Fibroblast of upper back skin (primary cell): ENCODE measurements at regions not wholly inside any gene's neighbourhood (a gene's known extent, or its start where the extent isn't known, plus 50 kb on each side); places are given as distances from the start of the nearest gene placed in this dataset.
A peak's percentile ranks its signal among the peaks of the same experiment; 100 is the strongest.

Source experiments
- DNase-seq: peaks from one replicate; pipeline ENCODE4 v3.0.0-alpha.2; 2013

DNA sequence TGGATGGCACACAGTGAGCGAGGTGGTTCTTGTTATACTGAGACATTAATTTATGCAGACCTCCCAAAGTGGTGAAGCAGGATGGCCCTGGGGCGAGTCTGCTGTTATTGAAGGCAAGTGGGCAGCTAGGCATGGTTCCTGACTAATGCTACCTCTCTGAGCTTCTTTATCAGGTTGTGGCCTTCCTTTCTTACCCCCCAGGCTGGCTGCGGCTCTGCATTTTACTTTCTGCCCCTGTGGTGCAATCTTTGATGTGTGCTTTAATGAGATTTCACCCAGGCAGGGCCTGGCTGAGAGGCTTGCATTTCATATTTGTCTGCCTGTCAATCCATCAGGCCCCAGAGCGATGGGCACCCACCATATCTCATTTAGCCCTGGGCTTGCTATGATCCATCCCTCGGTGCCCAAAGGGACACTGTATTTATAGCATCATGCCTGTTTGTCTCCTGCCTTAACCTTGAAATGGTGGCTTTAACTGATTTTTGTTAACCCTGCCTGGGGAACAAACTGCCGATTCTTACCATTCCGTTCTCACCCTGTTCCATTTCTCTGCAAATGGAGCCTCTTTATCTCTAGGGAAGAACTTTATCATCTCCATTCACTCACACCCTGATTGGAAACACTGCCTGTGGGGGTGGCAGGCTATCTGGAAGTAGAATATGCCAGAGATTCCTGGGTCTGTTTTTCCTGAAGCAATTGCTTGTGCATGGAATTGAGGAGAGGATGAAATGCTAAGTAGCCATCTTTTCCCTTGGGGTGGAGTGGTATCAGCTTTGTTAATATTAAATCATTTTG lies 316.2 kb upstream of the THSD7B start:
- no peak for DNase-seq

- no peak for DNase-seq
Measured at GRCh38 chr2:136448432-136448831, 316.9 kb upstream of the THSD7B start.

DNA sequence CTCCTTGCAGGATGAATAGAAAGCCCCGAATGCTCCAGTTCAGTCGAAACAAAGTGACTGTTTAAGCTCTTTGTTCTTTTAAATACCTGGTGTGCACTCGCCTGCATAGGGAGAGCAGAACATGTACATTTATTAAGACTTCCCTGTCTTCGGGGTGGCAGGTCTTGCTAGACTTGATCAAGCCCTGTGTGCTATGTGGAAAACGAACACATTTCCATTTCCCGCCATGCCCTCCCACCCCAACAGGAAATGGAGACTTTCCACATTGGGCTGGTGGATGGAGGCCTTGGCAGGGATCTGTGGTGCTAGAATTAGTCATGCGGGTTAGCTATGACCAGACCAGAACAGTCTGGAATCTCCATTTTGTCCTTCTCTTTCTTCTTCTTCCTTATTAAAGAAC lies 321.0 kb upstream of the THSD7B start:
- no peak for DNase-seq

DNA sequence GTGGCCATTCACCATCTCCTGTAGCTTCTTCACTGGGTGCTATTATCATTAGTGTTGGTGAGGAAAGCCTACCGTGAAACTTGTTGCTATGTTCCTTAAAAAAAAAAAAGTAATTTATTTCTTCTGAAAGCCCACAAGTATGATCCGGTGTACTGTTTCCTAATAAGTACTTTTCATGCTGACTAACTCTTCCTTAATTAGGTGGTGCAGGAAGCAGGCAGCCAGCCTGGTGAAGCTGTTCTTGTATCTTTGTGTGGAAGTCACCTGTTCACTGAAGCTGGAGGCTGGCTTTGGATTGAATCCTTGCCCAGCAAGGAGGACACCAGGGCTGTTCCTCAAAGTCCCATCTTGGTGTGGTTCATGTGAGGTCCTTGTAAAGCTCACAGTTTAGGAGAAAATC lies 321.7 kb upstream of the THSD7B start:
- DNase-seq = no peak

GRCh38 chr2:136441979-136442714 lies 323.2 kb upstream of the THSD7B start:
- DNase-seq = no peak

- no peak for DNase-seq
Measured at GRCh38 chr2:136439064-136439676, 321.2 kb upstream of the CXCR4 start.

GRCh38 chr2:136437461-136437860 lies 319.5 kb upstream of the CXCR4 start:
- DNase-seq = no peak

DNA sequence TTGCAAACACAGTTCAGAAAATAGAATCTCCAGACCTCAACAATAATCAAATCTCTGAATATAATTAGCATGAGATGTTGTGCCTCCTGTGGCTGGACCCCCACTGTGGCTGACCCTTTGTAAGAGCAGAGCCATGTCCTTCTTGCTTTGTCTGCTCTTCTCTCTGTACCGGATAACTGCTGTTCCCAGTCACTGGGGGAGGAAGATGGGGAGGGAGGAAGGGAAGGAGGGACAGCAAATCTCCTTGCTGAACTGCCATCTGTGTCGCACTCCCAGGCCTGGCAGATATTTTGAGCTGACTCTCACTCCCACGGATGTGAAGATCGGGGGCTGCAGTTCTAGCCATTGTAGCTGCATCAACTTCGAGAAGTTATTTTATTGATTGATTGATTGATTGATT lies 319.0 kb upstream of the CXCR4 start:
- no peak for DNase-seq

- no peak for DNase-seq
Measured at GRCh38 chr2:136434251-136434715, 316.3 kb upstream of the CXCR4 start.

DNA sequence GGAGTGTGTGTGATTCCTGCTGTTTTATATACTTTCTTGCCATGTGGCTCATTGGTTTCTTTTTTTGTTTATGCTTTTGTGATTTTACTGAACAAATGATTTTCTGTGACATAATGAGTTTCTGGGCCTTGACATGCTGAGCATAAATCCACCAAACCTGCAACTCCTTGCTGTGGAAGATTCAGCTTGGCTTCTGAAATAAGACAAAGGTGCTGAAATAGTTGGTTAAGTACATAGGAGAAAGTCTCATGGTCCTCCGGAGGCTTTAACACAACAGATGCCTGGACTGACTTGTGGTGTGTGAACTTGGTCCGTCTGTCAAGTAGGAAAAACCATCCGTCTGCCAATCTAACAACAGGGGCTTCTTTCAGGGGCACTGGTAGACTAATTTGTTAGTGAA lies 315.3 kb upstream of the CXCR4 start:
- DNase-seq = no peak

DNA sequence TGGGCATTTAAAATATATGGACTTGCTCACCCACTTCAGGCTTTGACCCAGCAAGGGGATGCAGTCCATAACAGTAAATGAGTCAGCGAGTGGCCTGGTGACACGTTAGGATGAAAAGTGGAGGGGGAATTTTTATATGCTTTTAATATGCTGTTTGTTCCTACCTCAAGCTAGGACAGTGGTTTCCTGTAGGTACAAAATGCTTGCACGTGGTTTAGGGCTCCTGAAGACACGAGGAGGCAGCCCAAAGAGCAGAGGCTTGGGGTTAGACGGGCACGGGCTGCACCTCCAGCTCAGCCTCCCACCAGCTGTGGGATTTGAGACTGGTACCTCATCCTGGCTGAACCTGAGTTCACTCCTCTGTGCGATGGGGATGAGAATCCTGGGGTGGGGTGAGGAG lies 306.2 kb upstream of the CXCR4 start:
- DNase-seq = no peak

DNA sequence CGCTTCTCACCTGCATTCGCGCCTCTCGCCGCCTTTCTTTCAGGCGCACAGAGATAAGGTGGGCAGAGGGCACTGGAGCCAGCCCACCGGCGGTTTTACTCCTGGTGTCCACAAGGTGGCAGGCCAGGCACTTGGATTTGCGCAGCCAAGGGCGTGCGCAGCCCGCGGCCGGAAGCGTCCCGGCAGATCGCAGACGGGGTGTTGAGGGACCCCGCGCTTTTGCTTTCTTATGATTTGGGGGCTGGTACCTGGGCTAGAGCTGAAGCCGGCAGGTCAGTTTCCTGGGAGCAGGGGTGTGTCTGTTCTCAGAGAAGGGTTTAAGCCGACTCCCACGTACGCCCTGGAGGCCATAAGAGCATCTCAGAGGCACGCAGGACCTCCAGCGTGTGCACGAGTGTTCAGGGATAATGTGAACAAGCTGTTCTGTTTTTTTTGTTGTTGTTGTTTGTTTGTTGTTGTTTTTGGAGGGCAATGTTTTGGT lies 305.6 kb upstream of the CXCR4 start:
- DNase-seq = peak; percentile 51

- DNase-seq = no peak
Measured at GRCh38 chr2:136422512-136422911, 304.6 kb upstream of the CXCR4 start.

GRCh38 chr2:136420346-136420745 lies 302.4 kb upstream of the CXCR4 start:
- no peak for DNase-seq

DNA sequence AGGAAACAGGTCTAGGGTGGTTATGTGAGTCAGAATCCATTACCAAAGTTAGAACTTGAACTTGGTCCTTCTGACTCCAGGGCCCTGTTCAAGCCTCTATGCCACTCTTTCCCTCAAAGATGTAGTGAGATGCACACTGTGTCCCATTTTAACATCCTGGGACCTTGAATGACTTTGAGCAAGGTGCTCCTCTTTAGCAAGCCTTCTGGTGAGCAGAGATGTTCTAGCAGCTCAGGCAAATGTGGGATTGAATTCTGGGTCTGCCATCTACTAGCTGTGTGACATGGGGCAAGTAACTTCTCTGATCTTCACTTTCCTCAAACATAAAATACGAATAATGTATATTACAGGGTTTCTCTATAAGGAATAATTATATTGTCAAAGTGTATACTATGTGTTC lies 294.0 kb upstream of the CXCR4 start:
- DNase-seq = no peak

- no peak for DNase-seq
Measured at GRCh38 chr2:136410673-136411072, 292.7 kb upstream of the CXCR4 start.

- no peak for DNase-seq
Measured at GRCh38 chr2:136408795-136409194, 290.8 kb upstream of the CXCR4 start.

- DNase-seq = no peak
Measured at GRCh38 chr2:136407952-136408318, 290.0 kb upstream of the CXCR4 start.

DNA sequence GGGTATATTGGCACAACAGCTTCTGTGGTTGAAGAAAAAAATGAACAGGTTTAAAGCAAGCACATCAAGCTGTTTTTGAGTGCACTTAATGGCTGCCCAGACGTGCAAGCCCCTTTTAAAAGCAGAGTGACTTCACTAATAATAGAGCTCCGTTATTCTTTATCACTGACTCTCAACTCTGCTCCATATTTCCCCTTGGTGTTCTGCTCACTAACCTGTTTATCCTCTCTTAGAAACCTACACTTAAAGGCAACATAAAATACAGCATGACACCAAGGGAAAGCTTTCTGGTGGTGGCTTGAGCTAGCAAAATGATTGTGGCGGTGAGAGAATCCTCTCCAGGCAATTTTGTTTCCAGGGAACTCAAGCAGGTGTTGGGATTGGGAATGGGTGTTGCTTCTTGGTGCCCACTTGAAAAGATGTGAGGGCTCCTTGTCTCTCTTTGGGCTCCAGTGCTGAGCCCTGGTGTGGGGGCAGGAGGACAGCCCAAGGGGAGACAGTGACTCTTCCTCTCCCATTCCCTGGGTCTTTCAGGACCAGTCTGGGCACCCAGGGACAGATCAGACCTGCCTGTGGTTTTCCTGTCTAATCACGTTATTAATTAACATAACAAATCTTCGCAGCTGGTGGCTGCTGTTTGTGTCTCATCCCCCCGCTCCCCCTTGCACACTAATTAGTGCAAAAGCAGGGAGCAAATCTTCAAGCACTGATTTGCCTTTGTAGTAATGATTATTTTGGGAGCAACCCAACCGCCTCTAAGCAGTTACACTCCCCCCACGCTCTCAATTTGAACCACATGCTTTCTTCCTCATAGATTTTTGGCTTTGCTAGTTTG lies 289.4 kb upstream of the CXCR4 start:
- no peak for DNase-seq

GRCh38 chr2:136404925-136405324 lies 287.0 kb upstream of the CXCR4 start:
- no peak for DNase-seq

DNA sequence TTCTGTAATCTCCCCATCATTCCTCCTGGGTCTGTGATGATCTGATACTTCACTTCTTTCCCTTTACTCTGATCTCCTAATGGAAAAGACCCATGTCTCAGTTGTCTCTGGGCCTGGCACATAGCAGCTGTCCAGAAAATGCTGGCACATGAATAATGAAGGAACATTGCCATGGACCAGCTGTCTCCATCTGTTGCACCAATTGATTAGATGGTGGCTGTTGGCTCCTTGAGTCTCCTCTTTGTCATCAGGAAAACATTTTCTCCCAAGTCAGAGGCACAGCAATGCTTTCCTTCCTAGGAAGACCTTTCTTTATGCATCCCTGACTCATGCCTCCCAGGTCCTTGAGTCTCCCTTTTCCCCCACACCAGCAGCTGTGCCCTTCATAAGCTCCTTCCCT lies 286.2 kb upstream of the CXCR4 start:
- no peak for DNase-seq

DNA sequence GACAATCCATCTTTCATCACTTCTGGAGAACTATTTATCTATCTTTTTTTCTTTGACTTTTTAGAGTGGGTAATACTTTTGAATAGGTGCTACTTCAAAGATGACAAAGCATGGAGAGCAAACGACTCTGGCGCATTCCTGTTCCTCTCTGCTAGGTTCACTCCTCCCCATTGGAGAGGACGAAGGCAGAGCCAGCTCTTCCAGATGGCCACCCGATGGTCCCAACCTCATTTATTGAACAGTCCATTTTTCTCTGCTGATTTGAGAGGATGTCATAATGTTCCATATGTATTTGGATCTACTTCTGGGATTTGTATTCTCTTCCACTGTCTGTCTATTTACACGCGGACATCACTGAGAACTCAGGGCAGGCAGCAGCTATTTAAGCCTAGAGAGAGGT lies 284.3 kb upstream of the CXCR4 start:
- DNase-seq = no peak
